C4-2B (cell line): ENCODE measurements at regions not wholly inside any gene's neighbourhood (a gene's known extent, or its start where the extent isn't known, plus 50 kb on each side); places are given as distances from the start of the nearest gene placed in this dataset.

Source experiments
- ZFX ChIP-seq: fragments of 450-650 bp; IDR thresholded peaks from 2 replicates; pipeline ENCODE4 v1.6.1; 2017
- TF ChIP-seq, protein P1 (sequence below): fragments of 450-650 bp; conservative IDR thresholded peaks from 2 replicates; pipeline ENCODE4 v1.5.1; 2017; ENCODE audit warnings: mild to moderate bottlenecking

DNA sequence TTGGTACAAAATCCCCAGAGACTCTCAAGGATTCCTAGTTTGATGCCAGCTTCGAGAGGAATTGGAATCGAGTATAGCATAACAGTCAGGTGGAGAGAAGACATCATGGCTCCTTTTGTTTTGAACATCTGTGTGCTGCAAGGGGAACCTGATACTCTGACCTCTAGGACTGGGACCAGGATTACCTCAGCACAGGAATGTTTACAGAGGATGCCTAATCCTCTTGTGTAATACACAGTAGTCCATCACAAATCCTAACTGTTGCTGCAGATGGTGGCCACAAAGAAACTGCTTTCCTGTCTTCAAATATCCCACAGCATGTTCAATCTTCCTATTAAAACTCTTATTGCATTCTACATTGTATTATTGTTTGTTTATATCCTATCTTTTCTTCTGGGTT lies 111.8 kb upstream of the PRMT6 start:
- TF ChIP-seq, protein P1, sequence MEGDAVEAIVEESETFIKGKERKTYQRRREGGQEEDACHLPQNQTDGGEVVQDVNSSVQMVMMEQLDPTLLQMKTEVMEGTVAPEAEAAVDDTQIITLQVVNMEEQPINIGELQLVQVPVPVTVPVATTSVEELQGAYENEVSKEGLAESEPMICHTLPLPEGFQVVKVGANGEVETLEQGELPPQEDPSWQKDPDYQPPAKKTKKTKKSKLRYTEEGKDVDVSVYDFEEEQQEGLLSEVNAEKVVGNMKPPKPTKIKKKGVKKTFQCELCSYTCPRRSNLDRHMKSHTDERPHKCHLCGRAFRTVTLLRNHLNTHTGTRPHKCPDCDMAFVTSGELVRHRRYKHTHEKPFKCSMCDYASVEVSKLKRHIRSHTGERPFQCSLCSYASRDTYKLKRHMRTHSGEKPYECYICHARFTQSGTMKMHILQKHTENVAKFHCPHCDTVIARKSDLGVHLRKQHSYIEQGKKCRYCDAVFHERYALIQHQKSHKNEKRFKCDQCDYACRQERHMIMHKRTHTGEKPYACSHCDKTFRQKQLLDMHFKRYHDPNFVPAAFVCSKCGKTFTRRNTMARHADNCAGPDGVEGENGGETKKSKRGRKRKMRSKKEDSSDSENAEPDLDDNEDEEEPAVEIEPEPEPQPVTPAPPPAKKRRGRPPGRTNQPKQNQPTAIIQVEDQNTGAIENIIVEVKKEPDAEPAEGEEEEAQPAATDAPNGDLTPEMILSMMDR, result no peak
- no peak for TF ChIP-seq ZFX
